ENCODE measurements at regions not wholly inside any gene's neighbourhood (a gene's known extent, or its start where the extent isn't known, plus 50 kb on each side); places are given as distances from the start of the nearest gene placed in this dataset.

GRCh38 chr4:149294601-149295000, 521.0 kb downstream of the IQCM start:
- TF ChIP-seq CTCF (IDR thresholded peaks at IDR 0.05; ENCODE audit: insufficient read depth, low read length, poor library complexity, severe bottlenecking) (no peak), EZH2phosphoT487 (conservative IDR thresholded peaks at IDR 0.05; ENCODE audit: low read length) (no peak)
